HCEC 1CT (cell line): ENCODE measurements at regions not wholly inside any gene's neighbourhood (a gene's known extent, or its start where the extent isn't known, plus 50 kb on each side); places are given as distances from the start of the nearest gene placed in this dataset.
"Not testable (repeated sequence)": the region's sequence is repeated elsewhere in the genome, so short reads cannot be mapped to it uniquely, and the experiment has no call there.

Source experiments
- DNase-seq: peaks from one replicate; pipeline ENCODE4 v3.0.0-alpha.2; 2017

- peak; percentile 42 for DNase-seq
These were observed 56.2 kb upstream of the TNPO1 start for GRCh38 chr5:72760259-72760658.

- DNase-seq = no peak
These were observed 63.6 kb upstream of the TNPO1 start for GRCh38 chr5:72752909-72753308.

- DNase-seq = no peak
These were observed 67.0 kb upstream of the TNPO1 start for GRCh38 chr5:72749362-72749997.

- no peak for DNase-seq
These were observed 68.6 kb upstream of the TNPO1 start for GRCh38 chr5:72747826-72748225.

- peak; percentile 7 for DNase-seq
These were observed 69.7 kb upstream of the TNPO1 start for GRCh38 chr5:72746736-72747135.

- DNase-seq = no peak
These were observed 72.3 kb upstream of the TNPO1 start for GRCh38 chr5:72744136-72744535.

GRCh38 chr5:72741805-72742204 lies 74.7 kb upstream of the TNPO1 start:
- DNase-seq = no peak

GRCh38 chr5:72733810-72734209 lies 82.7 kb upstream of the TNPO1 start:
- DNase-seq = no peak

- no peak for DNase-seq
These were observed 92.9 kb upstream of the TNPO1 start for GRCh38 chr5:72723581-72723980.

GRCh38 chr5:72722792-72723452 lies 93.5 kb upstream of the TNPO1 start:
- no peak for DNase-seq

- DNase-seq = no peak
These were observed 94.6 kb upstream of the TNPO1 start for GRCh38 chr5:72721844-72722243.

- no peak for DNase-seq
These were observed 96.3 kb upstream of the TNPO1 start for GRCh38 chr5:72720205-72720604.

GRCh38 chr5:72711351-72711750 lies 105.1 kb upstream of the TNPO1 start:
- no peak for DNase-seq

GRCh38 chr5:72709341-72709740 lies 107.1 kb upstream of the TNPO1 start:
- DNase-seq = no peak

GRCh38 chr5:72705178-72705577 lies 111.3 kb upstream of the TNPO1 start:
- DNase-seq = no peak

GRCh38 chr5:72703876-72704275 lies 112.6 kb upstream of the TNPO1 start:
- no peak for DNase-seq

- DNase-seq = no peak
These were observed 113.5 kb upstream of the TNPO1 start for GRCh38 chr5:72702881-72703434.

GRCh38 chr5:72702105-72702504 lies 114.4 kb upstream of the TNPO1 start:
- not testable (repeated sequence) for DNase-seq

GRCh38 chr5:72698481-72698880 lies 118.0 kb upstream of the TNPO1 start:
- DNase-seq = no peak

GRCh38 chr5:72697622-72698021 lies 118.8 kb upstream of the TNPO1 start:
- DNase-seq = no peak

GRCh38 chr5:72695659-72696058 lies 120.8 kb upstream of the TNPO1 start:
- DNase-seq = no peak

GRCh38 chr5:72694856-72695255 lies 121.6 kb upstream of the TNPO1 start:
- no peak for DNase-seq

- DNase-seq = no peak
These were observed 122.8 kb upstream of the TNPO1 start for GRCh38 chr5:72693546-72694205.
